ENCODE measurements at regions not wholly inside any gene's neighbourhood (a gene's known extent, or its start where the extent isn't known, plus 50 kb on each side); places are given as distances from the start of the nearest gene placed in this dataset.

DNA sequence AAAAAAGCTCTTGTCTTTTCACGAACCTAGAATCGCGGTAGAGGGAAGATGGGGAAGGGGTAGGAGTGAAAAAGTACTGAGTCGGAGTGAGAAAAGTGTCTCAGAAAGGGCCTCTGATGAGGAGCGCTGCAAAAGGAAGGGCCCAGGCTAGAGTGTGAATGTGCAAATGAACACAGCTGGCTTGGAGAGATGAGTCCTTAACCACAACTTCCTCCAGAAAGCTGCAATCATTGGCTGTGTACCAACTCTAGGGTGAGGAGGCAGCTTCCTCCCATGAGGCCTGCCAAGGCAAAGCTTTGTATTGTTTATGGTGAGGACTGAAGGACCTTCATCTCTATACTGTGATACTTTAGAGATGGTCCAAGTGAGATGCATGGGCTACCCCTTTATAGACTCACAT lies 566.9 kb upstream of the ANO5 start:
- TF ChIP-seq CTCF (conservative IDR thresholded peaks at IDR 0.05 in 1 of 2, IDR thresholded peaks at IDR 0.05 in 1 of 2; ENCODE audit: low read depth in 1 of 2, low read length in 2 of 2) (no peak), EZH2 (IDR thresholded peaks at IDR 0.05; ENCODE audit: low read length, missing control alignments) (no peak)
